Stomach (tissue), 8 donors: ENCODE measurements at regions not wholly inside any gene's neighbourhood (a gene's known extent, or its start where the extent isn't known, plus 50 kb on each side); places are given as distances from the start of the nearest gene placed in this dataset.

Source experiments
- DNase-seq, 2 donors: peaks; one replicate each; pipeline versions ENCODE4 v3.0.0 to v3.0.0-alpha.2; 2013 to 2019
- H3K27ac ChIP-seq, 5 donors: fragments of 200-600 bp in 4 of 5; sonication (generic) in 4 of 5; one replicate each; pipeline ENCODE4 v1.5.1; 2013 to 2019; ENCODE audit warnings: mild to moderate bottlenecking in 1 of 5, moderate library complexity in 1 of 5
- H3K27me3 ChIP-seq, 3 donors: fragments of 200-600 bp; sonication (generic); one replicate each; pipeline ENCODE4 v1.5.1; 2017 to 2019; ENCODE audit warnings: mixed run types in 1 of 3
- H3K36me3 ChIP-seq, 4 donors: fragments of 200-600 bp; sonication (generic); 1 replicate in 3 of 4; 2 replicates in 1 of 4; pipeline ENCODE4 v1.5.1; 2016 to 2019
- H3K4me1 ChIP-seq, 4 donors: fragments of 200-600 bp; sonication (generic); one replicate each; pipeline ENCODE4 v1.5.1; 2016 to 2019
- H3K4me3 ChIP-seq, 4 donors: fragments of 200-600 bp; sonication (generic) in 3 of 4; one replicate each; pipeline ENCODE4 v1.5.1; 2016 to 2019; ENCODE audit warnings: mild to moderate bottlenecking in 1 of 4
- H3K9me3 ChIP-seq, 4 donors: fragments of 200-600 bp; sonication (generic); one replicate each; pipeline ENCODE4 v1.5.1; 2016 to 2019
- CTCF ChIP-seq, 7 experiments: fragments of 450-650 bp in 4 of 7; fragments of 200-600 bp in 3 of 7; sonication (generic) in 3 of 7; IDR thresholded peaks; one replicate each; pipeline ENCODE4 v1.5.1; 2016 to 2019; ENCODE audit warnings: antibody characterized with exemption in 7 of 7, control low read depth in 2 of 7, mild to moderate bottlenecking in 1 of 7
- EP300 ChIP-seq: sonication (generic); formaldehyde crosslinking; IDR thresholded peaks from one replicate; pipeline ENCODE4 v1.6.1; 2017; ENCODE audit warnings: antibody characterized with exemption
- POLR2A ChIP-seq, 4 donors: fragments of 450-650 bp; IDR thresholded peaks; one replicate each; pipeline ENCODE4 v1.6.1; 2016; ENCODE audit warnings: antibody characterized with exemption in 4 of 4, control low read depth in 2 of 4, mild to moderate bottlenecking in 1 of 4, moderate library complexity in 1 of 4
- POLR2AphosphoS5 ChIP-seq, 3 donors: sonication (generic); formaldehyde crosslinking; IDR thresholded peaks; one replicate each; pipeline ENCODE4 v1.6.1; 2016; ENCODE audit warnings: antibody characterized with exemption in 3 of 3
- WGBS, 5 donors: extraction: QIAGEN DNeasy Blood & Tissue Kit in 3 of 5; methylation state at CpG; one replicate each; pipeline versions ENCODE4 v1.1.5 to v1.1.7; 2013 to 2018; 5-methylcytosine and 5-hydroxymethylcytosine counted together
- intact Hi-C: fragments of 100-400 bp; cut with DNase I; formaldehyde crosslinking; loops from one replicate; pipeline ENCODE4 v1.15.1; 2023; ENCODE audit warnings: low total_unique reads
- donor health status: healthy with polysubstance abuse.
- donor health status: Bipolar disorder and iron deficiency.
- donor health status: healthy.

- WGBS, 5 donors = 28 to 72% (median 69%) methylated on average over 1 of the region's 1 CpG
- H3K36me3 ChIP-seq = no peaks in the 10 kb centered on the region
- intact Hi-C loops = no loop called here
- H3K27ac ChIP-seq = no peak overlapping the region
- TF ChIP-seq POLR2A (IDR thresholded peaks at IDR 0.05) = no peak
- no peak for TF ChIP-seq EP300
- TF ChIP-seq POLR2AphosphoS5 (IDR thresholded peaks at IDR 0.05) = no peak
- no peak for TF ChIP-seq CTCF (IDR thresholded peaks at IDR 0.05)
- H3K9me3 ChIP-seq = no peaks in the 10 kb centered on the region
- H3K27me3 ChIP-seq = no peaks in the 10 kb centered on the region
- peaks cover 0 to 6% (median 0%) of the 10 kb centered on the region in 4 donors for H3K4me1 ChIP-seq
- no peak overlapping the region for H3K4me3 ChIP-seq
- DNase-seq = no peak
These were observed 137.1 kb upstream of the MKLN1 start for GRCh38 chr7:131190581-131190980.

- Histone ChIP-seq H3K36me3 (no peaks in the 10 kb centered on the region), H3K4me3 (no peak overlapping the region), H3K27me3 (no peaks in the 10 kb centered on the region), H3K27ac (no peak overlapping the region), H3K4me1 (peaks cover 0 to 6% (median 0%) of the 10 kb centered on the region in 4 donors), H3K9me3 (no peaks in the 10 kb centered on the region)
- DNase-seq = peak in 1 of 2 donors; percentile 12
- WGBS, 5 donors = 74 to 79% (median 77%) methylated on average over 7 of the region's 7 CpGs
- intact Hi-C loops = no loop called here
- TF ChIP-seq CTCF (IDR thresholded peaks at IDR 0.05) (no peak), POLR2AphosphoS5 (IDR thresholded peaks at IDR 0.05) (no peak), POLR2A (IDR thresholded peaks at IDR 0.05) (no peak), EP300 (no peak)
These were observed 133.4 kb upstream of the MKLN1 start for GRCh38 chr7:131194070-131194865.

GRCh38 chr7:131196803-131197202, 130.9 kb upstream of the MKLN1 start:
- Histone ChIP-seq H3K4me3 (no peak overlapping the region), H3K4me1 (no peaks in the 10 kb centered on the region), H3K27ac (no peak overlapping the region), H3K9me3 (no peaks in the 10 kb centered on the region), H3K36me3 (no peaks in the 10 kb centered on the region), H3K27me3 (no peaks in the 10 kb centered on the region)
- peak in 1 of 2 donors; percentile 54 for DNase-seq
- 15 to 40% (median 24%) methylated on average over 4 of the region's 4 CpGs for WGBS, 5 donors
- TF ChIP-seq CTCF (IDR thresholded peaks at IDR 0.05) = no peak
- no peak for TF ChIP-seq POLR2A (IDR thresholded peaks at IDR 0.05)
- no peak for TF ChIP-seq POLR2AphosphoS5 (IDR thresholded peaks at IDR 0.05)
- no peak for TF ChIP-seq EP300
- intact Hi-C loops = no loop called here

- no peak overlapping the region for H3K4me3 ChIP-seq
- no peaks in the 10 kb centered on the region for H3K4me1 ChIP-seq
- no peaks in the 10 kb centered on the region for H3K9me3 ChIP-seq
- H3K36me3 ChIP-seq = no peaks in the 10 kb centered on the region
- TF ChIP-seq POLR2A (IDR thresholded peaks at IDR 0.05) (no peak), CTCF (IDR thresholded peaks at IDR 0.05) (no peak), EP300 (no peak), POLR2AphosphoS5 (IDR thresholded peaks at IDR 0.05) (no peak)
- no peak for DNase-seq
- H3K27me3 ChIP-seq = no peaks in the 10 kb centered on the region
- 86 to 92% (median 90%) methylated on average over 4 of the region's 4 CpGs for WGBS, 5 donors
- no peak overlapping the region for H3K27ac ChIP-seq
- intact Hi-C loops = no loop called here
These were observed 129.6 kb upstream of the MKLN1 start for GRCh38 chr7:131197920-131198615.
